ENCODE measurements at regions not wholly inside any gene's neighbourhood (a gene's known extent, or its start where the extent isn't known, plus 50 kb on each side); places are given as distances from the start of the nearest gene placed in this dataset.
A peak's percentile ranks its signal among the peaks of the same experiment; 100 is the strongest.

DNA sequence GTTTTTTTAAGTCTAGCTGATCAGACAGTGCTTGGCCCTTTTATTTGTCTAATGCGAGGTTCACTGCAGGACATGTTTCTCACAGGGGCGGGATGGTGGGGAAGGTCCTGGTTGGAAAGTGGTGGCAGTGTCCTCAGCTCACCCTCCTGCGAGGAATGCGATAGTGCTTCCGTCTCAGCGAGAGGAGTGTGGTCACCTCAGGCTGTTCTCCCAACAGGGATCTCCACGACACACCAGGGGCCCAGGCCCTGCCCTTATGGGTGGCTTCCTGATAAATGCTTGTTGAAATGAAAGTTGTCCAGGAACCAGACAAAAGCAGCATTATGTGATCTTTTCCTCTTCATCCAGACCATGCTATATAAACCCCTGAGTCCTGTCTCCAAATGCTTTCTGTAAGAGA lies 70.1 kb downstream of the BOLA3 start:
- Histone ChIP-seq H3K27me3 (no peaks in the 10 kb centered on the region), H3K36me3 (peaks cover 86% of the 10 kb centered on the region), H3K4me1 (peaks cover 30% of the 10 kb centered on the region), H3K9ac (no peak overlapping the region), H3K9me3 (no peaks in the 10 kb centered on the region), H3K27ac (no peak overlapping the region), H4K20me1 (peaks cover 96% of the 10 kb centered on the region), H3K4me2 (no peak overlapping the region), H3K4me3 (no peak overlapping the region)
- no peak for TF ChIP-seq Cebpa-rat (IDR thresholded peaks at IDR 0.05)

DNA sequence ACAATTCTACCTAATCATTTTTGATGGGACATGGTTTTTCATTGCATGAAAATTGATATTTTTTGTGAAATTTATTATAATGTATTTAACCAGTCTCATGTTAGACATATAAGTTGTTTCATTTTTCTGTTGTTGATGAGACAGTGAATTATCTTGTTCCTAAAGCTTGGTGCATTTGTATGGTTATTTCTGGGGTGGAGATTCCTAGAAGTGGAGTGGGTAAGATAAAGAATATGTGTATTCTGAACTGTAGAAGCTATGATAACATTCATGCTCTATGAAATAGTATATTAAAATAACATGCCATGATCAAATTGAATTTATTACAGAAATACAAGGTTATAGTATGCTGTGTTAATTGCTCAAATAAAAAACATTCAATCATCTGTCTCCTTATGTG lies 69.2 kb downstream of the BOLA3 start:
- Histone ChIP-seq H3K36me3 (peaks cover 86% of the 10 kb centered on the region), H3K4me1 (peaks cover 30% of the 10 kb centered on the region), H3K4me3 (no peak overlapping the region), H4K20me1 (peaks cover 96% of the 10 kb centered on the region), H3K4me2 (no peak overlapping the region), H3K9me3 (no peaks in the 10 kb centered on the region), H3K27ac (no peak overlapping the region), H3K9ac (no peak overlapping the region), H3K27me3 (no peaks in the 10 kb centered on the region)
- TF ChIP-seq Cebpa-rat (IDR thresholded peaks at IDR 0.05) = no peak

DNA sequence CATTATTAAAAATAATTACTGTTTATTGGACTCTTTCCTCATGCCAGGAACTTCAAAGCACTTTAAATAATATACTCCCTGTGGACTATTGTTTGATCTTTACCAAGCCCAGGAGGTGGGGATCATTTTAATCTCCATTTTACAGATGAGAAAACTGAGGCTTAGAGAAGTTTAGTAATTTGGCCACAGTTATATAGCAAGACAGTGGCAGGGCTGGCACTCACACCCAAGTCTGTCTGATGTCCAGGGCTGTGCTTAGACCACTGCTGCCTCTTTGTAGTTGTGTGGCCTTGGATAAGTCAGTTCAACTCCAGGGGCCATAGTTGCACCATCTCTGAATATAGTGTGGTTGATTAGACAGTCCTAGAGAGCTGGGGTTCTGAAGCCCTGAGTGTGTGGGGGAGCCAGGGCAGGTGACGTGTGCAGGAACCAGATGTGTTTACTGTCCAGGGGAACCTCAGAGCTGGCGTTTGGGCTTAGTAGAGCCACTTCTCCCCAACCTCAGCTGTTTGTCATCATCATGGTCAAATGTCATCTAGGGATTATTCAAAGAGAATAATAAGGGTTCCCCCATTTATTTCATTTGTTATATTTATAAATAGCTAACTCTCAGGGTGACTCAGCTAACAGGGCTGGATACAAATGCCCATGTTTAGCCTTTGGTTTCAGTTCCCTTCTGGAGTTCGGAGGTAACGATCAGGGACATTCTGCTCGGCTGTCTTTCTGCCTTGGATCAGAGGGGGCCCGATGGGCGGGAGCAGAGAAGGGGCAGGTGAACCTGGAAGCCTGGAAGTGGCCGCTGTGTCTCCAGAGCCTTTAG lies 68.0 kb downstream of the BOLA3 start:
- Histone ChIP-seq H3K9ac (no peak overlapping the region), H3K4me1 (peaks cover 30% of the 10 kb centered on the region), H3K4me2 (peak overlapping the region; percentile 7; the same call in 1 of the 2 replicates), H3K27me3 (no peaks in the 10 kb centered on the region), H4K20me1 (peaks cover 96% of the 10 kb centered on the region), H3K4me3 (no peak overlapping the region), H3K36me3 (peaks cover 86% of the 10 kb centered on the region), H3K9me3 (no peaks in the 10 kb centered on the region), H3K27ac (peak overlapping the region; percentile 12; the same call in 1 of the 2 replicates)
- no peak for TF ChIP-seq Cebpa-rat (IDR thresholded peaks at IDR 0.05)

DNA sequence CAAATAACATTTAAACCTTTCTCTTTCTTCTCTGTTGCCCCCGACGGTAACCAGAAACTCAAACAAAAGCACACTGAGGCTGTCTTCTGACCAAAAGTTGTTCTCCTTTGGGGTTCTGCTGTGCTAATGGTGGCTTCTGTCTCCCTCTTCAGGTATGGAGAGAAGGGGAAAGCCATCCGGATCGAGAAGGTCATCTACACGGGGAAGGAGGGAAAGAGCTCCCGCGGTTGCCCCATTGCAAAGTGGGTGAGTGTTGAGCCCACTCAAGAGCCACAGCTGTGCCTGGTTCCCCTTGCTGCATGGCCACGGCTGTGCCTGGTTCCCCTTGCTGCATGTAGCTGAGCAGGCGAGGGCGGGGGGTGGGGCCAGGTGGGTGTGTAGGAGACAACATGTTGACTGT lies 67.4 kb downstream of the BOLA3 start:
- H3K36me3 ChIP-seq = peaks cover 86% of the 10 kb centered on the region
- H3K4me2 ChIP-seq = peak overlapping the region; percentile 7; the same call in 1 of the 2 replicates

DNA sequence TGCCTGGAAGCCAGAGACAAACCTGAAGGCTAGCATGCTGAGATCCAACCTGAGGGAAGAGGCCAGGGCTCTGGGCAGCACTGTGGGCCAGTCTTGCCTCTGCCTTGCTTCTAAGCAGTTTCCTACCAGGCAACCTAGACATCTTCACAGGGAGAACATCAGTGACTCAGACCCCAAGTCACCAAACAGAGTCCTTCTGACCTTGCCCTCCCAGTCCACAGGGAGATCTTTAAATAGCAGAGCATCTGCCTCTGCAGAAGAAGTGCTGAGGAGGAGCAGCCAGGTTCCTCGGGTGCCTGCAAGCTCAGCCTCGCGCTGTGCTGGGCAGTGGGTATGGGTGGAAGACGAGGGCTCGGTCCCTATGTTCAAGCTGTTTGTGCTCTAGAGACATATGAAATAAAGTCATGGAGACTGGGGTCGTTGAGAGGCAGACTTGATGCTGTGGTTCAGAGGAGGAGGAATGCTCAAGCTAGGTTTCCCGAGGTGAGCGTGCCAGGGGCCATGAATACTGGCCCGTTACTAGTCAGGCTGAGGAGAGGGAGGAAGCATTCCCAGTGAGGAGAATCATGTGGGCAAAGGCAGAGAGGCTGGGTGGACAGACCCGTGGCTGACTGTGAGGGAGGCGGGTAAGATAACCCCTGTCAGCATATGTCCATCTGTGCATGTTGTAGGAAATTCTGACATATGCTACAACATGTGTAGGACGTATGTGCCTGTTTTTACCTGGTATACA lies 66.5 kb downstream of the BOLA3 start:
- Histone ChIP-seq H4K20me1 (peaks cover 98% of the 10 kb centered on the region), H3K4me3 (no peak overlapping the region), H3K9me3 (no peaks in the 10 kb centered on the region), H3K27me3 (no peaks in the 10 kb centered on the region), H3K27ac (no peak overlapping the region), H3K9ac (no peak overlapping the region), H3K4me2 (no peak overlapping the region), H3K4me1 (peaks cover 30% of the 10 kb centered on the region), H3K36me3 (peaks cover 86% of the 10 kb centered on the region)
- no peak for TF ChIP-seq Cebpa-rat (IDR thresholded peaks at IDR 0.05)

More for the DNA sequence above, 67.4 kb downstream of the BOLA3 start:
- Histone ChIP-seq H3K9me3 (no peaks in the 10 kb centered on the region), H3K4me3 (no peak overlapping the region), H3K27ac (peak overlapping the region; percentile 12; the same call in 1 of the 2 replicates), H3K9ac (no peak overlapping the region), H3K27me3 (no peaks in the 10 kb centered on the region), H3K4me1 (peaks cover 30% of the 10 kb centered on the region), H4K20me1 (peaks cover 98% of the 10 kb centered on the region)
- no peak for TF ChIP-seq Cebpa-rat (IDR thresholded peaks at IDR 0.05)

DNA sequence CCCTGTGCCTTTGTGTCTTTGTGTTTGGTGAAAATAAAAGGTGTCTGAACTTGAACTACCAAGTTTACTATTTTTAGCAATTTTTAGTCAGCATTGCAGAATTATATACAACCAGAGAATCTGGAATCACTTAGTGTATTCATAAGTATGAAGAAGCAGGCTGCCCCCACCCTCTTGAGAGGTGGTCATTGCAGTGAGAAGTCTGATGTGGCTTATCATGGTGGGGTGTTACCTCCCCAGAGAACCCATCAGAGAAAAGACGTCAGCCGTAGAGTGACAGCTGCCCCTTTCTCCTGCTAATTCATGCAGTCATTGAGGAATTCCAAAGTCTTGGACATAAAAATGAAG lies 66.0 kb downstream of the BOLA3 start:
- Histone ChIP-seq H3K9ac (no peak overlapping the region), H3K27ac (no peak overlapping the region), H3K4me2 (no peak overlapping the region), H3K4me3 (no peak overlapping the region), H3K27me3 (no peaks in the 10 kb centered on the region), H4K20me1 (peaks cover 97% of the 10 kb centered on the region), H3K36me3 (peaks cover 86% of the 10 kb centered on the region), H3K4me1 (peaks cover 30% of the 10 kb centered on the region), H3K9me3 (no peaks in the 10 kb centered on the region)
- TF ChIP-seq Cebpa-rat (IDR thresholded peaks at IDR 0.05) = no peak

DNA sequence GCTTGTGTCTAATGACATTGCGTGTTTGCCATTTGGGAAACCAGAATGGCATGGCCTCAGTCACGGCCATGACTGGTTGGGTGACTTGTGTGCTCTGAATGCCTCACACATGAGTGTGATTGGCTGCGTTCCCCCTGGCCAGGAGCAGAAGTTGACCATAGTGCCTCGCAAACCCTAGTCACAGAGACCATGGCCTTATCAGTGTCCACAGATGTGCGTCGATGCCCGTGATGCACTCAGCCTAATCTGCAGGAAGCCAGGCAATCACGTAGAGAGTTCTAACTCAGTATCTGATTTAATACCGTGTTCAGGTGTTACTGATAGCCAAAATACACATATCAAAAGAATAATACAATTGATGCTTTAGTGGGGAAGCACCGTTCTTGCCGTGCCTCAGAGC lies 64.0 kb downstream of the BOLA3 start:
- Histone ChIP-seq H3K4me3 (no peak overlapping the region), H3K4me1 (peaks cover 24% of the 10 kb centered on the region), H3K27me3 (no peaks in the 10 kb centered on the region), H4K20me1 (peaks cover 98% of the 10 kb centered on the region), H3K36me3 (peaks cover 94% of the 10 kb centered on the region), H3K9ac (no peak overlapping the region), H3K27ac (no peak overlapping the region), H3K4me2 (no peak overlapping the region), H3K9me3 (no peaks in the 10 kb centered on the region)
- TF ChIP-seq Cebpa-rat (IDR thresholded peaks at IDR 0.05) = no peak
